A673 (cell line): ENCODE measurements at regions not wholly inside any gene's neighbourhood (a gene's known extent, or its start where the extent isn't known, plus 50 kb on each side); places are given as distances from the start of the nearest gene placed in this dataset.

Source experiments
- EZH2 ChIP-seq: fragments of 200-600 bp; sonication (generic); IDR thresholded peaks from 2 replicates; pipeline ENCODE4 v1.6.1; 2017; ENCODE audit warnings: borderline replicate concordance, low read depth, mild to moderate bottlenecking, mixed read lengths, antibody characterized with exemption, low read length; ENCODE audit not compliant: poor library complexity, severe bottlenecking
- TF ChIP-seq, protein P1 (sequence below): fragments of 300-800, 200-600 bp; sonication (generic); conservative IDR thresholded peaks from 2 replicates; pipeline ENCODE4 v1.5.1; 2017; ENCODE audit warnings: low read depth, mild to moderate bottlenecking, antibody characterized with exemption, low read length, moderate library complexity, mixed read lengths

DNA sequence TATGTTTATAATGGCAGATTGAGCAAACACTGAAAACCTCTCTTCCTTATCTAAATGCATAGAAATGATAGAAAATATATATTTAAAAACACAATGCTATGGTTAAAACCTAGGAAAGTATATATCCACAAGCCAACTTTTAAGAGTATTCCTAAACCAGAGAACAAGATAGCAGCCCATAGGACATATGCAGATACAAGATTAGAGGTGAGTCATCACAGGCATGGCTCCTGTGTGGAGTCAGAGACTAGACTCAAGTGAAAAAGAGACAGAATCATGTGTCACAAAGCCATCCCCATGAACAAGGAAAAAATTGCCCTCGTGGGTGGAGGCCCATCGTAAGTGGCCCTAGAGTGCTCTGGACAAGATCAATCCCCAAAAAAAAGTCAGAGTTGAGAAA is 199.4 kb upstream of the PPP2R3A start:
- TF ChIP-seq, protein P1, sequence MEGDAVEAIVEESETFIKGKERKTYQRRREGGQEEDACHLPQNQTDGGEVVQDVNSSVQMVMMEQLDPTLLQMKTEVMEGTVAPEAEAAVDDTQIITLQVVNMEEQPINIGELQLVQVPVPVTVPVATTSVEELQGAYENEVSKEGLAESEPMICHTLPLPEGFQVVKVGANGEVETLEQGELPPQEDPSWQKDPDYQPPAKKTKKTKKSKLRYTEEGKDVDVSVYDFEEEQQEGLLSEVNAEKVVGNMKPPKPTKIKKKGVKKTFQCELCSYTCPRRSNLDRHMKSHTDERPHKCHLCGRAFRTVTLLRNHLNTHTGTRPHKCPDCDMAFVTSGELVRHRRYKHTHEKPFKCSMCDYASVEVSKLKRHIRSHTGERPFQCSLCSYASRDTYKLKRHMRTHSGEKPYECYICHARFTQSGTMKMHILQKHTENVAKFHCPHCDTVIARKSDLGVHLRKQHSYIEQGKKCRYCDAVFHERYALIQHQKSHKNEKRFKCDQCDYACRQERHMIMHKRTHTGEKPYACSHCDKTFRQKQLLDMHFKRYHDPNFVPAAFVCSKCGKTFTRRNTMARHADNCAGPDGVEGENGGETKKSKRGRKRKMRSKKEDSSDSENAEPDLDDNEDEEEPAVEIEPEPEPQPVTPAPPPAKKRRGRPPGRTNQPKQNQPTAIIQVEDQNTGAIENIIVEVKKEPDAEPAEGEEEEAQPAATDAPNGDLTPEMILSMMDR, result no peak
- no peak for TF ChIP-seq EZH2
